Panc1 (cell line): ENCODE measurements at regions not wholly inside any gene's neighbourhood (a gene's known extent, or its start where the extent isn't known, plus 50 kb on each side); places are given as distances from the start of the nearest gene placed in this dataset.

Experiments
- ATAC-seq: fragments of 200-7000 bp; cut with Tn5 transposase; 2 replicates; pipeline ENCODE4 v1.9.1; 2020; ENCODE audit warnings: mild to moderate bottlenecking, moderate library complexity
- BruUV-seq: library from RNA; stranded (reverse); fragments of 400-500 nt; replicated peaks from 2 replicates; lab custom pipeline; 2021; lab: Mats Ljungman, UMichigan
- CTCF ChIA-PET: fragments of 300-600 bp; sonication (Branson Sonifier 250); formaldehyde crosslinking; loops from one replicate; lab custom pipeline; 2022; ENCODE audit warnings: antibody characterized with exemption; lab: Charles Lee
- POLR2A ChIA-PET: fragments of 300-600 bp; sonication (Branson Sonifier 250); formaldehyde crosslinking; loops from one replicate; lab custom pipeline; 2022; ENCODE audit warnings: antibody characterized with exemption; lab: Charles Lee
- DNase-seq: peaks from one replicate; pipeline ENCODE4 v3.0.0-alpha.2; 2010; ENCODE audit warnings: low read depth, low spot score
- H3K27ac ChIP-seq: 2 replicates; pipeline ENCODE4 v1.5.1; 2011; ENCODE audit warnings: mild to moderate bottlenecking, low read length, inconsistent platforms
- H3K27me3 ChIP-seq: fragments of 200-500 bp; sonication (Bioruptor generic); 2 replicates; pipeline ENCODE4 v1.6.0; 2014; ENCODE audit warnings: low read length, inconsistent platforms; ENCODE audit not compliant: control insufficient read depth, insufficient read depth
- H3K36me3 ChIP-seq: fragments of 200-500 bp; sonication (Bioruptor generic); 2 replicates; pipeline ENCODE4 v1.5.1; 2014; ENCODE audit warnings: inconsistent platforms, mild to moderate bottlenecking, low read length, moderate library complexity; ENCODE audit not compliant: control insufficient read depth, insufficient read depth
- H3K4me1 ChIP-seq: 2 replicates; pipeline ENCODE4 v1.5.1; 2011; ENCODE audit warnings: inconsistent platforms, mild to moderate bottlenecking, low read length, moderate library complexity; ENCODE audit not compliant: control insufficient read depth, insufficient read depth
- H3K4me3 ChIP-seq, 2 experiments: 2 replicates each; pipeline ENCODE4 v1.5.1; 2011 to 2012; ENCODE audit warnings: low read depth in 2 of 2, low read length in 2 of 2, mild to moderate bottlenecking in 2 of 2, inconsistent platforms in 1 of 2, moderate library complexity in 1 of 2
- H3K9me3 ChIP-seq: fragments of 200-500 bp; sonication (Bioruptor generic); 2 replicates; pipeline ENCODE4 v1.5.1; 2014; ENCODE audit warnings: low read depth, mild to moderate bottlenecking, inconsistent platforms, low read length, moderate library complexity; ENCODE audit not compliant: control insufficient read depth, insufficient read depth
- POLR2AphosphoS5 ChIP-seq: IDR thresholded peaks from 2 replicates; pipeline ENCODE4 v1.6.1; 2012; ENCODE audit warnings: mild to moderate bottlenecking, low read depth, low read length, moderate library complexity
- REST ChIP-seq, 2 experiments: IDR thresholded peaks; 2 replicates each; pipeline ENCODE4 v1.6.1; 2011 to 2012; ENCODE audit warnings: low read depth in 2 of 2, control low read depth in 1 of 2, low read length in 1 of 2, mild to moderate bottlenecking in 1 of 2, moderate library complexity in 1 of 2; ENCODE audit not compliant: insufficient read depth in 1 of 2
- SIN3A ChIP-seq: IDR thresholded peaks from 2 replicates; pipeline ENCODE4 v1.6.1; 2012; ENCODE audit warnings: low read depth, mild to moderate bottlenecking, low read length, moderate library complexity, borderline replicate concordance; ENCODE audit not compliant: insufficient read depth
- TCF7L2 ChIP-seq: IDR thresholded peaks from 2 replicates; pipeline ENCODE4 v1.6.1; 2011; ENCODE audit warnings: mild to moderate bottlenecking, low read depth, low read length, inconsistent platforms
- in situ Hi-C: cut with HindIII; loops from 2 replicates; pipeline ENCODE4 v1.10.0; 2016; ENCODE audit warnings: low sequenced_read_pairs, low pct_unique_long_range_greater_than_20kb
- intact Hi-C: fragments of 100-400 bp; cut with micrococcal nuclease; formaldehyde crosslinking; loops from one replicate; pipeline ENCODE4 v1.10.0; 2022; ENCODE audit not compliant: unreplicated experiment
- TF ChIP-seq, protein P1 (sequence below): fragments of 450-650 bp; IDR thresholded peaks from 2 replicates; pipeline ENCODE4 v1.5.1; 2017; ENCODE audit warnings: mild to moderate bottlenecking

DNA sequence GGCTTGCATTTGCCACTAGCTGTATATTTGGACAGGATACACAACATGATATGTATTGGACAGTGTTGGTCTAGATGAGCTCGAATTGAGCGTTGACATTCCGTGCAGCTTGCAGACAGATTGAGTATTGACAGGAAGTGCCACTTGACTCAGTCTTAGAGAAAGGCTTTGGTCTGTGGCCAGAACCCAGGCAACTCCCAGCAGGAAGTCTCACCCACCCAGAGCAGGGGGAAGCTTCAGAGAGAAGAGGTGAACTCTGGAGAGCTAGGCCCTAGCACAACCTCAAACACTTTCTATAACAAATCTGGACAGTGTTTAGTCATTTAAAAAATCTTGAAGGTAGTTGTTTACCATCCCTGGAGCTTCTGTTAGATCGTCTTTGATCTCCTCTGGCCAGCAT lies 280.5 kb downstream of the FBXW7 start:
- Histone ChIP-seq H3K4me3 (no peak overlapping the region), H3K36me3 (no peaks in the 10 kb centered on the region), H3K4me1 (no peaks in the 10 kb centered on the region), H3K27ac (no peak overlapping the region), H3K9me3 (no peaks in the 10 kb centered on the region), H3K27me3 (no peaks in the 10 kb centered on the region)
- in situ Hi-C loops (no loop called here), intact Hi-C loops (no loop called here)
- TF ChIP-seq REST (IDR thresholded peaks at IDR 0.05; ENCODE audit: insufficient read depth in 1 of 2, low read depth in 2 of 2, low read length in 1 of 2) = no peak
- ATAC-seq (no peak), DNase-seq (no peak)
- POLR2A ChIA-PET = no interaction called here
- CTCF ChIA-PET = interaction anchor here (0.5 kb wide), 1 partner anchor 230 kb away, joined by 4 read pairs; no protein-coding TSS in a partner anchor
- no TSS peak for BruUV-seq

DNA sequence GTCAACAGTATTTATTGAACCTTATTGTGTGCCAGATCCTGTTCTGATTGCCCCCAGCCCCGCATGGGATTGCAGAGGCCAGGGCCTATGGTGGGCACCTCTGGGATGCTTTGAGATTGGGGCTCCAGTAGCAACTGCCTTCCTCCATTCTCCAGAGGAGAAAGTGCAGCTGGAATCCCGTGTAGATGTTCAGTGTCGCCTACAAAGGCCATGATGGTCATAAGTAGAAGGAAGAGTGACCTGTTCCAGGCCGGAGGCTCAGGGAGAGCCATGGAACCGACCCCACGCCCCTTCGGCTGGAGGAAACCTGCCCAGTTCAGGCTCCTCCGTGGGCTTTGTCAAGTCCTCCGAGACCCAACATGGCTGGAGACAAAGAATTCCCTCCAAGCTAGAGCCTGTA lies 287.5 kb downstream of the FBXW7 start:
- in situ Hi-C loops = no loop called here
- no peak overlapping the region for H3K27ac ChIP-seq
- no TSS peak for BruUV-seq
- no peaks in the 10 kb centered on the region for H3K4me1 ChIP-seq
- no peaks in the 10 kb centered on the region for H3K36me3 ChIP-seq
- ATAC-seq (no peak), DNase-seq (no peak)
- POLR2A ChIA-PET = no interaction called here
- intact Hi-C loops = no loop called here
- H3K27me3 ChIP-seq = no peaks in the 10 kb centered on the region
- CTCF ChIA-PET = no interaction called here
- TF ChIP-seq TCF7L2 (no peak), POLR2AphosphoS5 (no peak), SIN3A (no peak), REST (IDR thresholded peaks at IDR 0.05; ENCODE audit: insufficient read depth in 1 of 2, low read depth in 2 of 2, low read length in 1 of 2) (no peak)
- TF ChIP-seq, protein P1, sequence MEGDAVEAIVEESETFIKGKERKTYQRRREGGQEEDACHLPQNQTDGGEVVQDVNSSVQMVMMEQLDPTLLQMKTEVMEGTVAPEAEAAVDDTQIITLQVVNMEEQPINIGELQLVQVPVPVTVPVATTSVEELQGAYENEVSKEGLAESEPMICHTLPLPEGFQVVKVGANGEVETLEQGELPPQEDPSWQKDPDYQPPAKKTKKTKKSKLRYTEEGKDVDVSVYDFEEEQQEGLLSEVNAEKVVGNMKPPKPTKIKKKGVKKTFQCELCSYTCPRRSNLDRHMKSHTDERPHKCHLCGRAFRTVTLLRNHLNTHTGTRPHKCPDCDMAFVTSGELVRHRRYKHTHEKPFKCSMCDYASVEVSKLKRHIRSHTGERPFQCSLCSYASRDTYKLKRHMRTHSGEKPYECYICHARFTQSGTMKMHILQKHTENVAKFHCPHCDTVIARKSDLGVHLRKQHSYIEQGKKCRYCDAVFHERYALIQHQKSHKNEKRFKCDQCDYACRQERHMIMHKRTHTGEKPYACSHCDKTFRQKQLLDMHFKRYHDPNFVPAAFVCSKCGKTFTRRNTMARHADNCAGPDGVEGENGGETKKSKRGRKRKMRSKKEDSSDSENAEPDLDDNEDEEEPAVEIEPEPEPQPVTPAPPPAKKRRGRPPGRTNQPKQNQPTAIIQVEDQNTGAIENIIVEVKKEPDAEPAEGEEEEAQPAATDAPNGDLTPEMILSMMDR = no peak
- H3K9me3 ChIP-seq = no peaks in the 10 kb centered on the region
- H3K4me3 ChIP-seq = no peak overlapping the region
